ENCODE measurements at regions not wholly inside any gene's neighbourhood (a gene's known extent, or its start where the extent isn't known, plus 50 kb on each side); places are given as distances from the start of the nearest gene placed in this dataset.
"Not testable (repeated sequence)": the region's sequence is repeated elsewhere in the genome, so short reads cannot be mapped to it uniquely, and the experiment has no call there.

DNA sequence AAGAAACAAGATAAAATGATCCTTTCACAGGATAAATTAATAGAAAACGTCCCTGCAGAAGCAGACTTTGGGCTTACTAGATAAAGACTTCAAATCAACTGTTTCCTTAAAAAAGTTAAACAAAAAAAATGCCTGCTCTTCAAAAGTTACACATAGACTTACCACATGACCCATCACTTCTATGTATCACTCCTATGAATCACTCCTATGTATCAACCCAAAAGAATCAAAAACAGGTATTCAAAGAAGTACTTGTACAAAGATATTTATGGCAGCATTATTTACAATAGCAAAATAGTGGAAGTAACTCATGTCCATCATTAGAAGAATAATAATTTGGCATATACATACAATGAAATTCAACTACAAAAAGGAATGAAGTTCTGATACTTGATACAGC is 56.3 kb upstream of the PRDM9 start:
- no peak for DNase-seq

GRCh38 chr5:23450187-23450586 is 57.2 kb upstream of the PRDM9 start:
- DNase-seq: no peak

- DNase-seq: no peak
Observed at GRCh38 chr5:23448627-23449026, 58.8 kb upstream of the PRDM9 start.

DNA sequence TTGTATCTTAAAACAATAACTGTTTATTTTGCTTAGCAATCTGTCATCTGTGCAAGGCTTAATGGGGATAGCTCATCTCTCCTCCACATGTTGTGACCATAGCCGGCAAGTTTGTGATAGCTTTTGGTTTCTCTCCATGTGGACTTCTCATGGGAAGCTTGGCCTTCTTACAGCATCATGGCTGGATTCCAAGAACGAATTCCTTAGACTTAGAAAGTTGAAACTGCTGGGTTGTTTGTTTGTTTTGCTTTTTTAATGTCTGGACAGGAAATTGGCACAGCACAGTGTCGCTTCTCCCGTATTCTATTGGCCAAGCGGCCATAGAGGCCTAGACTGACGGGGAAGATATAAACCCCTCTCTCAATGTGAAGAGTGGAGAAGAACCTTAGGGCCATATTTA is 61.0 kb upstream of the PRDM9 start:
- peak; percentile 53 for DNase-seq

GRCh38 chr5:23445573-23445972 is 61.8 kb upstream of the PRDM9 start:
- DNase-seq: no peak

DNA sequence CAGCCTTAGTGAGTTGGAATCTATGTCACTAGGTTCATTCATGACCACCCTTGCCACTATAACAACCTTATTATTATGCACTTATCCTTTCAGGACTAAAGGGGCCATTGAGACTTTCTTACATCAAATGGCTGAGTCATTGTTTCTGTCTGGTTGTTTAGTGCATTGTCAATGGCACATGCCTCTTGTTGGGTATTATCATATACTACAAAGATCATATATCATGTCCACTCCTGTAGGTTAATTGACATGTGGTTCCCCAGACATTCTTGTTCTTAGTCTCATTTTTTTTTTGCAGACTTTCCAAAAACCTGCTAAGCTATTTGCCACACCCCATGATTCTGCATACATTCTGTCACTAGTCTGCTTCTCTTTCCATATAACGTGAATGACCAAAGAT is 66.7 kb upstream of the PRDM9 start:
- DNase-seq: no peak

GRCh38 chr5:23437011-23437410 is 70.4 kb upstream of the PRDM9 start:
- no peak for DNase-seq

DNA sequence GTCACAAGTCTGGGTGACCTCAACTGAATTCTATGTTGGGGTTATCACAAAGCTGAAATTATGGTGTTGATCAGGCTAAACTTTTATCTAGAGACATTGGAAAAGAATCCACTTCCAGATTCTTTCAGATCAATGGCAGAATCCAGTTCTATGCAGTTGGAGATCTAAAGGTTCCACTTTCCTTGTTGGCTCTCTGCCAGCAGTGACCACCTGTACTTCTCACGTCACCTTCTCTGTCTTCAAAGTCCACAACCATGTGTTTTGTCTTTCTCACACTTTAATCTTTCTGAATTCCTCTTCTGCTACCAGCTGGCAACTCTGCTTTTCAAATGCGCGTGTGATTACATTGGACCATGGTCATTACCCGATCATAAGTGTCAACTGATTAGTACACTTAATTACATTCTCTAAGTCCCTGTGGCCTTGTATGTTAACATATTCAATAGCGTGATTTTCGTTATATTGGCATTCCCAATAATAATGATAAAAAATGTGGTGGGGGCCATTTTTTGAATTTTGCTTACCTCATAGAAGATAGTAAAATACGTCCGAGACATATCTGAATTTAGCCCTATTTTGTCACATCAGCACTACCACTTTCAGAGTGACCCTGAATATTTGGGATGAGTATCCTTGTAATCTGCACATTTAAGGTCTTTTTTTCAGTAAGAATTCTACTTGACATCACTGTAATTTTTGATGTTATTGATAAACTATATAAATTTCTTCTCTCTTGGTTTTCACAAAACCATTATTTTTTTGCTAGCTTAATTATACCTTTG is 73.7 kb upstream of the PRDM9 start:
- no peak for DNase-seq

- no peak for DNase-seq
Observed at GRCh38 chr5:23428705-23429104, 78.7 kb upstream of the PRDM9 start.

- not testable (repeated sequence) for DNase-seq
Observed at GRCh38 chr5:23420214-23420613, 87.2 kb upstream of the PRDM9 start.

DNA sequence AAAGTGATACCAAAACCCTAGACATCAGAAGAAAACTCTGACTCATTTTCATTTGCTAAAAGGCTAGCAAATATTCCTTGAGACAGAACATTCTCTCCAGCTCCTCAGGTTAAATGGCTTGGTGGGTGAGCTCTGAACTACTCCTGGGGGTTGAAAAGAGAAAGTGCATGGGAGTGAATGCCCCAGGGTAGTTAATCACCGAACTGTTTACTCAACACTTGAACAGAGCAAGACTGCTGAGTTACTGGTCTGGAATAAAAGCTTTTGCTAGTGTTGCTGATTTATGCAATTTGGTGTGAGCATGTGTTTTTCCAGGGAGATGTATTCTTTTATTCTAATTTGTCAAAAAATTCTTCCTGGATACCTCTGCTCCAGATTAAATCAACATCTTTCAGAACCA is 88.3 kb upstream of the PRDM9 start:
- DNase-seq: no peak

GRCh38 chr5:23412515-23412914 is 94.9 kb upstream of the PRDM9 start:
- DNase-seq: no peak

GRCh38 chr5:23411994-23412393 is 95.4 kb upstream of the PRDM9 start:
- no peak for DNase-seq

- no peak for DNase-seq
Observed at GRCh38 chr5:23411200-23411599, 96.2 kb upstream of the PRDM9 start.

DNA sequence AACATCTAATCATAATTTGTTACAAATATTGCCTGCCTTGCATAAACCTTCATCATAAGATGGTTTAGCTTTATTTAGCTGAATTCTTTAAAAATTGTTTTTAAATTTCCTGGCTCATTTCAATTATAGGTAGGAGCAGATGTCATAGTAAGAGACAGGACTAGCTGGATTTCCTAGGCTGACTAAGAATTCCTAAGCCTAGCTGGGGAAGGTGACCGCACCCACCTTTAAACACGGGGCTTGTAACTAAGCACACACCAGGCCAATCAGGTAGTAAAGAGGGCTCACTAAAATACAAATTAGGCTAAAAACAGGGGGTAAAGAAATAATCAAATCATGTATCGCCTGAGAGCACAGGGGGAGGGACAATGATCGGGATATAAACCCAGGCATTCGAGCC is 96.6 kb upstream of the PRDM9 start:
- not testable (repeated sequence) for DNase-seq

DNA sequence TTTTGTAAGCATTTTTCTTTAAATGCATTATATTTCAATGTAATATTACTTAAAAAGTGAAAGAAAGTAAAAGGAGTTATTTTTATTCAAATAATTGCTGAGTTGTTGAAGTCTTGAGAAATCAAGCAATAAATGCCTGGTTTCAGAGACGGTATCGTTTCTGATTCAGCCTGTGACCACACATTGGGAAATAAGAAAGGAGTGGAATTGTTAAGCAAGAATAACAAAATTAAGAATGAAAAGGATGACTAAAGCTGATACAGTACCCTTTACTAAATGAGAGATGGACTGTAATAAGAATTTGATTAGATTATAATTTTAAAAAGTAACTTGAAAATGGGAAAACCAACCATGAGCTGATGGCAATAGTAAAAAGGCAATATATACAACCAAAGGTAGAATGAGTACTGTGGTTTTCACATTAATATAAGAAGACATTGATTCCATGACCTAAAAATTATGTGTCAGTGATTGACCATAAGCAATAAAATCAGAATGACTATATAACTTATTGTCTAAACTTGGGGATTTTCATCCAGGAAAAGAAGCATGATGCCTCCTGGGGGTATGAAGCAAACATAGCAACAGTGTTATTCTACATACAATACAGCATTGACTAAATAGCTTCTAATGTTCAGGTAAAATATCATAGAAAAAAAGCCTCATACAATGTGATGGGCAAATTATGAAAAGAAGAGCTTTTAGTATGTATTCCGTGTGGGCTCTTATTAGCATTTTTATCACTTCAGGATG is 101.9 kb upstream of the PRDM9 start:
- DNase-seq: no peak

- DNase-seq: no peak
Observed at GRCh38 chr5:23402585-23402984, 104.8 kb upstream of the PRDM9 start.

GRCh38 chr5:23400951-23401350 is 106.5 kb upstream of the PRDM9 start:
- DNase-seq: no peak

DNA sequence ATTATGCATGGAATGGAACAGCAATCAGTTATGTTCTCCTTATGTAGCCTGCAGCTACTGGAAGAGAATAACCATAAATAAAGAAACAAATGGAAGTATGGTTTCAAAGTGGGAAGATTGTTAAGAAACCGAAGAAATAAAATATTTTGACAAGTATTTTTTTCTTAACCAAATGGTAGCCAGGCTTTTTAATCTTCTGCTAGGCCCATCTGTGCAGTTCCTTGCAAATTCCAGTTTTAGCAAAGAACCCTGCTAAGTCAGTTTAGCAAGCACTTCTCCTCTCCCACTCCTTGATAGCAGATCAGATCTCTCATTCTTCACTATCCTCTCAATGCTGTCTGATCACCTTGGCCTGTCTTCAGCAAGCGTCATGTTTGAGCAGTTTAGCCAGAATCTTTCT is 111.1 kb upstream of the PRDM9 start:
- no peak for DNase-seq

DNA sequence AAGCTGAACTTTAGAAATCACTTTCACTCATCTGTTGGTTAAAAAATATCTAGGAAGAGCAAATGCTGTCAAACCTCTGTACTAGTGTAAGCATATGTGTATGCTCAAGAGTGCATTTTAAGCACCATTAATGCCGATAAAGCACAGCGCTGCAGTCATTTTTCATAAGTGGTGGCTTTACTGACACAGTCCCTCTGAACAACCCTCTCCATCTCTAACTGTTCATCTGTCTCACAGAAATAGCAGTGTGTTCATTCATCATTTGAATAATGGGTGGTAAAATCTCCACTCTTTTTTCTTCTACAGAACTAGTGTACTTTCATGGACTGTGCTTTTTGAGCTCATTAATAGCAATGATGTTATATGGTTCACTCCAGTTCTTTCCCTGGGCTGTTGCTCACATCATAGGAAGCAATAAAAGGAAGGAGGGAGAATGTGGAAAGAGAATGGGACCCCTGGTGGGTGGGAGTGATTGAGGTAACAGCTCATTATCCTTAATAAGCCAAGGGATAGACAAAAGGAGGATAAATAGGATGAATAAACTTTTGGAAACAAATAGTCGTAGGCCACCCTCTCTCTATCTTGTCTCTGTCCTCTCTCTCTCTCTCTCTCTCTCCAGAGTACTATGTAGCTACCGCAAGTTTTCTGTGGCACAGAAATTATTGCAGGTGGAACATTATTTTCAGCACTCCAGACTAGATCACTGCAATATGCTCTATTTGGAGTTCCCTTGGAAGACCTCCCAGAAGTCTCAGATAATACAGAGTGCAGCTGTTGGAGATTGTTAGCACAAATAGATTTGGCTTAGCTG is 117.9 kb upstream of the PRDM9 start:
- DNase-seq: peak; percentile 82

GRCh38 chr5:23385036-23385435 is 122.4 kb upstream of the PRDM9 start:
- DNase-seq: no peak

DNA sequence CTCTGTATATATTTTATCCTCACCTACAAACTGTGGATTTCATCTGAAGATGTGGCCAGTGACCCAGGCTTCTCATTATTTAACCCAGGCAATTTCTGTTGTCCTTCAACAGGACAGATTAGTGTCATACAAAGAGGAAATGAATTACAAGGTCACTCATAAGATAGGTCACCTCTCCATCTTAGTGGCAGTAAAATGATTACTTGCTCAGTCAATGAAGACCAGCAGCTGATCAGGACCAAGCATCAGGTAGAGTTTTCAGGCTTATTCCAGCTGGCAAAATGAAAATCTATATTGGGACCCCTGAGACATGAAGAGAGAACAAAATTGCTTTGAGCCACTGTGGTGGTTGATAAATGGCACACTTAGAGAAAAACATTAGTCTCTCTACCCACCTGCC is 135.2 kb upstream of the PRDM9 start:
- DNase-seq: no peak

- no peak for DNase-seq
Observed at GRCh38 chr5:23368393-23368792, 139.0 kb upstream of the PRDM9 start.

All from hindlimb muscle (tissue), 1 donor.